ENCODE measurements at regions not wholly inside any gene's neighbourhood (a gene's known extent, or its start where the extent isn't known, plus 50 kb on each side); places are given as distances from the start of the nearest gene placed in this dataset.
A peak's percentile ranks its signal among the peaks of the same experiment; 100 is the strongest.
"Not testable (repeated sequence)": the region's sequence is repeated elsewhere in the genome, so short reads cannot be mapped to it uniquely, and the experiment has no call there.

DNA sequence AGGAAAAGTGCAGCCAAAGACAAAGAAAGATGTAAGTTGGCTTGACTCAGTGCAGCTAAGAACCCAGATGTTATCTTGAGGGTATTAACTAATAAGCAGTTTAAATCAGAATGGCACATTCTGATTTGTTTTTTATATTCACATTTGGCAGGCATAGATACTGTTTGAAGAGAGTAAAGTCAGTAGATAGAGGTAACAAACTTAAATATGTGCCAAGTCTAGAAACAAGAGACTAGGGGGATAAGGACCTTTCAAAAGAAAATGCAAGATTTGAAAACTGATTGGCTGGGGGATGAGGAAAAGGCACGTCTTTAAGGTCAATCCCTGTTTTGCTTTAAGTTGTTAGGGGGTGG lies 122.9 kb downstream of the ANKRD30BL start:
- H3K4me3 ChIP-seq (ENCODE audit: control insufficient read depth in 2 of 3, extremely low read depth in 1 of 3, insufficient read depth in 2 of 3, low read depth in 1 of 3, low read length in 3 of 3); H3K9ac ChIP-seq (ENCODE audit: control insufficient read depth, extremely low read depth, insufficient read depth, low read length); H4K20me1 ChIP-seq (ENCODE audit: control insufficient read depth, extremely low read depth, insufficient read depth, low read length); H3K9me3 ChIP-seq (ENCODE audit: control insufficient read depth, low read depth, low read length); H3K36me3 ChIP-seq (ENCODE audit: control insufficient read depth in 2 of 2, extremely low read depth in 1 of 2, insufficient read depth in 2 of 2, low read length in 2 of 2); H3K79me2 ChIP-seq (ENCODE audit: control insufficient read depth, insufficient read depth, low read length); DNase-seq (ENCODE audit: low read depth, low spot score); FAIRE-seq; dilution Hi-C loops (cut with MboI; ENCODE audit: extremely low pct_ligation_motif_present, low sequenced_read_pairs); H3K27ac ChIP-seq (ENCODE audit: control insufficient read depth, insufficient read depth, low read length); H3K9me1 ChIP-seq (ENCODE audit: control insufficient read depth, extremely low read depth, insufficient read depth, low read length); H2AFZ ChIP-seq (ENCODE audit: control insufficient read depth, low read length); H3K4me2 ChIP-seq (ENCODE audit: control insufficient read depth, extremely low read depth, insufficient read depth, low read depth, low read length); H3K4me1 ChIP-seq (ENCODE audit: control insufficient read depth, extremely low read depth, insufficient read depth, low read length): not testable (repeated sequence)
- TF ChIP-seq EZH2 (IDR thresholded peaks at IDR 0.05; ENCODE audit: low read length), result peak; percentile 85
- H3K27me3 ChIP-seq (ENCODE audit: control insufficient read depth, extremely low read depth, insufficient read depth, low read length), result peaks cover 14% of the 10 kb centered on the region

GRCh38 chr2:132038179-132038882 lies 123.4 kb downstream of the ANKRD30BL start:
- Histone ChIP-seq H3K27ac (ENCODE audit: control insufficient read depth, insufficient read depth, low read length) (no peak overlapping the region), H4K20me1 (ENCODE audit: control insufficient read depth, extremely low read depth, insufficient read depth, low read length) (no peaks in the 10 kb centered on the region), H3K4me3 (ENCODE audit: control insufficient read depth in 2 of 3, extremely low read depth in 1 of 3, insufficient read depth in 2 of 3, low read depth in 1 of 3, low read length in 3 of 3) (peak overlapping the region in 1 of 3 experiments; percentile 30), H3K9me3 (ENCODE audit: control insufficient read depth, low read depth, low read length) (no peaks in the 10 kb centered on the region), H2AFZ (ENCODE audit: control insufficient read depth, low read length) (no peak overlapping the region), H3K27me3 (ENCODE audit: control insufficient read depth, extremely low read depth, insufficient read depth, low read length) (peaks cover 14% of the 10 kb centered on the region), H3K9me1 (ENCODE audit: control insufficient read depth, extremely low read depth, insufficient read depth, low read length) (no peaks in the 10 kb centered on the region), H3K9ac (ENCODE audit: control insufficient read depth, extremely low read depth, insufficient read depth, low read length) (no peak overlapping the region), H3K4me2 (ENCODE audit: control insufficient read depth, extremely low read depth, insufficient read depth, low read depth, low read length) (peak overlapping the region; percentile 10), H3K36me3 (ENCODE audit: control insufficient read depth in 2 of 2, extremely low read depth in 1 of 2, insufficient read depth in 2 of 2, low read length in 2 of 2) (no peaks in the 10 kb centered on the region), H3K79me2 (ENCODE audit: control insufficient read depth, insufficient read depth, low read length) (no peaks in the 10 kb centered on the region), H3K4me1 (ENCODE audit: control insufficient read depth, extremely low read depth, insufficient read depth, low read length) (no peaks in the 10 kb centered on the region)
- FAIRE-seq (no peak), DNase-seq (ENCODE audit: low read depth, low spot score) (no peak)
- dilution Hi-C loops (cut with MboI; ENCODE audit: extremely low pct_ligation_motif_present, low sequenced_read_pairs), result no loop called here
- no peak for TF ChIP-seq EZH2 (IDR thresholded peaks at IDR 0.05; ENCODE audit: low read length)
- no peak for TF ChIP-seq CTCF (optimal IDR thresholded peaks at IDR 0.05 in 1 of 3, IDR thresholded peaks at IDR 0.05 in 1 of 3, conservative IDR thresholded peaks at IDR 0.05 in 1 of 3; ENCODE audit: extremely low read depth in 1 of 3, insufficient read depth in 2 of 3, low read length in 3 of 3)
